Stomach (tissue), 8 donors: ENCODE measurements at regions not wholly inside any gene's neighbourhood (a gene's known extent, or its start where the extent isn't known, plus 50 kb on each side); places are given as distances from the start of the nearest gene placed in this dataset.
"Not testable (repeated sequence)": the region's sequence is repeated elsewhere in the genome, so short reads cannot be mapped to it uniquely, and the experiment has no call there.

Source experiments
- DNase-seq, 2 donors: peaks; one replicate each; pipeline versions ENCODE4 v3.0.0 to v3.0.0-alpha.2; 2013 to 2019
- H3K27ac ChIP-seq, 5 donors: fragments of 200-600 bp in 4 of 5; sonication (generic) in 4 of 5; one replicate each; pipeline ENCODE4 v1.5.1; 2013 to 2019; ENCODE audit warnings: mild to moderate bottlenecking in 1 of 5, moderate library complexity in 1 of 5
- H3K27me3 ChIP-seq, 3 donors: fragments of 200-600 bp; sonication (generic); one replicate each; pipeline ENCODE4 v1.5.1; 2017 to 2019; ENCODE audit warnings: mixed run types in 1 of 3
- H3K36me3 ChIP-seq, 4 donors: fragments of 200-600 bp; sonication (generic); 1 replicate in 3 of 4; 2 replicates in 1 of 4; pipeline ENCODE4 v1.5.1; 2016 to 2019
- H3K4me1 ChIP-seq, 4 donors: fragments of 200-600 bp; sonication (generic); one replicate each; pipeline ENCODE4 v1.5.1; 2016 to 2019
- H3K4me3 ChIP-seq, 4 donors: fragments of 200-600 bp; sonication (generic) in 3 of 4; one replicate each; pipeline ENCODE4 v1.5.1; 2016 to 2019; ENCODE audit warnings: mild to moderate bottlenecking in 1 of 4
- H3K9me3 ChIP-seq, 4 donors: fragments of 200-600 bp; sonication (generic); one replicate each; pipeline ENCODE4 v1.5.1; 2016 to 2019
- EP300 ChIP-seq: sonication (generic); formaldehyde crosslinking; IDR thresholded peaks from one replicate; pipeline ENCODE4 v1.6.1; 2017; ENCODE audit warnings: antibody characterized with exemption
- POLR2A ChIP-seq, 4 donors: fragments of 450-650 bp; IDR thresholded peaks; one replicate each; pipeline ENCODE4 v1.6.1; 2016; ENCODE audit warnings: antibody characterized with exemption in 4 of 4, control low read depth in 2 of 4, mild to moderate bottlenecking in 1 of 4, moderate library complexity in 1 of 4
- POLR2AphosphoS5 ChIP-seq, 3 donors: sonication (generic); formaldehyde crosslinking; IDR thresholded peaks; one replicate each; pipeline ENCODE4 v1.6.1; 2016; ENCODE audit warnings: antibody characterized with exemption in 3 of 3
- WGBS, 5 donors: extraction: QIAGEN DNeasy Blood & Tissue Kit in 3 of 5; methylation state at CpG; one replicate each; pipeline versions ENCODE4 v1.1.5 to v1.1.7; 2013 to 2018; 5-methylcytosine and 5-hydroxymethylcytosine counted together
- intact Hi-C: fragments of 100-400 bp; cut with DNase I; formaldehyde crosslinking; loops from one replicate; pipeline ENCODE4 v1.15.1; 2023; ENCODE audit warnings: low total_unique reads
- TF ChIP-seq, protein P1 (sequence below), 7 experiments: fragments of 450-650 bp in 4 of 7; fragments of 200-600 bp in 3 of 7; sonication (generic) in 3 of 7; IDR thresholded peaks; one replicate each; pipeline ENCODE4 v1.5.1; 2016 to 2019; ENCODE audit warnings: antibody characterized with exemption in 7 of 7, control low read depth in 2 of 7, mild to moderate bottlenecking in 1 of 7
- donor health status: healthy with polysubstance abuse.
- donor health status: Bipolar disorder and iron deficiency.
- donor health status: healthy.

DNA sequence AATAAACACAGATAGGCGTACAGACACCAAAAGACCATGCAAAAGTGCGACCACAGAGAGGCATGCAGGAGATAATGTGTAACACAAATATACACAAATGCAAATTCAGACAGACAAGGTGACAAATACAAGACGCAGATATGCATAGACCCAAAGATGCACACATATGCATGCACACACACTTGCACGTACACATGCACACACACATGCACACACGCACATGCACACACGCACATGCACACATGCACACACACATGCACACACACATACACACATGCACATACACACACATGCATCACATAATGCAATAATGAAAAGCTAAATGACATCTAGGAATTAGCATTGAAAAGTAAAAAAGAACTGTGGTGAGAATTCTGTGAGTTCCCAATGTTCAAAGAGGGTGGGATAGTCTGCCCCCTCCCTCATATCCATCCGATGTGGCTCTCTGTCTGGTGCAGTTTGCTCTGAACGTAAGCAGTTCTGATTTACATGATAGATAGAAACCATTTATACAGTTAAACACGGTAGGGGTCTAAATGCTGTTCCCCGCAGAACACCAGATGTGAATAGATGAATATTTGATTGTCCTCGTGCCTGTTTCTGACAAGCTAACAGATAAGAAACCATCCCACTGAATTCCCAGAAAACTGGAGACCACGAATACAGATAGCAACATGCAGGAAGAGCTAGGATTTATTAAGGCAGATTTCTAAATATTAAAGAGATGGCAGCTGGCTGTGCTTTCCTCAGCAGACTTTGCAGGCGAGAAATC lies 186.1 kb downstream of the TMEM114 start:
- DNase-seq, result no peak
- Histone ChIP-seq H3K27ac (no peak overlapping the region), H3K4me1 (peaks cover 0 to 6% (median 0%) of the 10 kb centered on the region in 4 donors), H3K27me3 (no peaks in the 10 kb centered on the region), H3K9me3 (peaks cover 0 to 5% (median 0%) of the 10 kb centered on the region in 4 donors), H3K36me3 (no peaks in the 10 kb centered on the region), H3K4me3 (no peak overlapping the region)
- 62 to 72% (median 69%) methylated on average over 13 of the region's 13 CpGs for WGBS, 5 donors
- intact Hi-C loops, result no loop called here
- no peak for TF ChIP-seq POLR2A (IDR thresholded peaks at IDR 0.05)
- no peak for TF ChIP-seq POLR2AphosphoS5 (IDR thresholded peaks at IDR 0.05)
- no peak for TF ChIP-seq EP300
- TF ChIP-seq, protein P1, sequence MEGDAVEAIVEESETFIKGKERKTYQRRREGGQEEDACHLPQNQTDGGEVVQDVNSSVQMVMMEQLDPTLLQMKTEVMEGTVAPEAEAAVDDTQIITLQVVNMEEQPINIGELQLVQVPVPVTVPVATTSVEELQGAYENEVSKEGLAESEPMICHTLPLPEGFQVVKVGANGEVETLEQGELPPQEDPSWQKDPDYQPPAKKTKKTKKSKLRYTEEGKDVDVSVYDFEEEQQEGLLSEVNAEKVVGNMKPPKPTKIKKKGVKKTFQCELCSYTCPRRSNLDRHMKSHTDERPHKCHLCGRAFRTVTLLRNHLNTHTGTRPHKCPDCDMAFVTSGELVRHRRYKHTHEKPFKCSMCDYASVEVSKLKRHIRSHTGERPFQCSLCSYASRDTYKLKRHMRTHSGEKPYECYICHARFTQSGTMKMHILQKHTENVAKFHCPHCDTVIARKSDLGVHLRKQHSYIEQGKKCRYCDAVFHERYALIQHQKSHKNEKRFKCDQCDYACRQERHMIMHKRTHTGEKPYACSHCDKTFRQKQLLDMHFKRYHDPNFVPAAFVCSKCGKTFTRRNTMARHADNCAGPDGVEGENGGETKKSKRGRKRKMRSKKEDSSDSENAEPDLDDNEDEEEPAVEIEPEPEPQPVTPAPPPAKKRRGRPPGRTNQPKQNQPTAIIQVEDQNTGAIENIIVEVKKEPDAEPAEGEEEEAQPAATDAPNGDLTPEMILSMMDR (IDR thresholded peaks at IDR 0.05), result no peak

DNA sequence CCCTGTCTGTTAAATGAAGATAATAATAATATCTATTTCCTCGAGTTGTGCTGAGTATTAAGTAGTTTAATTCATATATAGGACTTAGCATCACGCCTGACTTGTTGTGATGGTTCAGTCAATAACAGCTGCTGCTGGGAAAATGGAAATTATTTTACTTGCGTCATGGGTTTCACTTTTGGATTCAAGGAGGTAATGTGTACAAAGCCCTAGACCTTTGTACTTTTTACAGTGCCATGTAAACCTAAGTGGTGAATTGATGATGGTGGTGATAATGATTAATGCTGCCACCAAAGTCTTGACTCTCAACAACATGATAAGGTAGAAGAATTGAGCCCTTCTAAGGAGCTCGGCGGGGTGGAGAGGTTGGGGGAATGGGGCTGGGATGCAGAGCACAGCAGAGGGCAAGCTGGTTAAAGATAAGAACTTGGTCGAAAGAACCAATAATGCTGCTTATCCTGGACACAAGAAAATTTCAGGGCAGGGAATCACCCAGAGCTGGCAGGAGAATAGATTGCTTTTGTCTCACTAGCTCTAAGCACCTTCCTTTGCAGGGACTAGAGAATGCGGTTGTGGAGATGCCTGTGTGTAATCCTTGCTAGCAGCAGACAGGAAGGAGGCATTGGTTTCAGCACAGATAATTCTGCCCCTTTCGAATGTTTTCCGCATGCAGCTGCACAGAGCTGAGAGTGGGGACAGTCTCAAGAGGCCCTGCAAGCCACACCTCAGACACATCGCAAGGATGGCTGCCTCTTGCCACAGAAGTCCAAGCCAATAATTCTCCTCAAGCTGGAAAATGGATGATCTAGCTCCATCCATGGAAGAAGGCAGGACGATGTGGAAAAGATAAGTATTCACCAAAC lies 187.1 kb downstream of the TMEM114 start:
- peaks cover 0 to 6% (median 0%) of the 10 kb centered on the region in 4 donors for H3K4me1 ChIP-seq
- DNase-seq, result peak in 1 of 2 donors; percentile 77
- no peak overlapping the region for H3K27ac ChIP-seq
- 35 to 45% (median 42%) methylated on average over 11 of the region's 11 CpGs for WGBS, 5 donors
- H3K27me3 ChIP-seq, result no peaks in the 10 kb centered on the region
- H3K9me3 ChIP-seq, result peaks cover 0 to 5% (median 0%) of the 10 kb centered on the region in 4 donors
- intact Hi-C loops, result no loop called here
- no peaks in the 10 kb centered on the region for H3K36me3 ChIP-seq
- no peak overlapping the region for H3K4me3 ChIP-seq
- TF ChIP-seq, protein P1 (IDR thresholded peaks at IDR 0.05), result no peak
- TF ChIP-seq POLR2A (IDR thresholded peaks at IDR 0.05), result no peak
- no peak for TF ChIP-seq POLR2AphosphoS5 (IDR thresholded peaks at IDR 0.05)
- no peak for TF ChIP-seq EP300

DNA sequence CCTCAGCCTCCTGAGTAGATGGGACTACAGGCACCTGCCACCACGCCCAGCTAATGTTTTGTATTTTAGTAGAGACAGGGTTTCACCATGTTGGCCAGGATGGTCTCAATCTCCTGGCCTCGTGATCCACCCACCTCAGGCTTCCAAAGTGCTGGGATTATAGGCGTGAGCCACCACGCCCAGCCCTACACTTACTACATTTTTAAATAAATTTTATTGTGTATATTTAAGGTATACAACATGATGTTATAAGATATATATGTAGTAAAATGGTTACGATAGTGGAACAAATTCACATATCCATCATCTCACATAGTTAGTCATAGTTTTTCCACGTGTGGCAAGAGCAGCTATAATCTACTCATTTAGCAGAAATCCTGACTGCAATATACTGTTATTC lies 189.6 kb downstream of the TMEM114 start:
- H3K9me3 ChIP-seq, intact Hi-C loops, DNase-seq, H3K27me3 ChIP-seq, H3K27ac ChIP-seq, H3K4me1 ChIP-seq, H3K36me3 ChIP-seq, H3K4me3 ChIP-seq: not testable (repeated sequence)
- WGBS, 5 donors, result 80 to 86% (median 82%) methylated on average over 6 of the region's 6 CpGs

DNA sequence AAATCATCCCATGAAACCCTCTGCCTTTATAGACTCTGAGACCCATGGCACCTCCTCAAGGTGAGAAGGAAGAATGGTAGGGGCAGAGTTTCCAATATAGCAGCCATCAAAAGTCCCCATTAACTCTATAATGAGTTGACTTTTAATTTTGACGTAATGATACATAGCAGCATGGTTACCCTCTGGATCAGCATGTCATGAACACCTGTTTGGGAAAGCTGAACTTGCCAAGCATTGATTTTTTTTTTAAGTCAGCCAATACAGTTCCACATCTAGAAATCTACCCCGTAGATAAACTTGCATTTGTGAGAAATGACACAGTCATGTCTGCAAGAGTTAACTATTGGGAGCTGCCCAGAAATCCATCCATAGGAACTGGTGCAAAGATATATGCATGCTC lies 191.8 kb downstream of the TMEM114 start:
- Histone ChIP-seq H3K27ac (no peak overlapping the region), H3K27me3 (no peaks in the 10 kb centered on the region), H3K4me3 (no peak overlapping the region), H3K4me1 (peaks cover 0 to 6% (median 0%) of the 10 kb centered on the region in 4 donors), H3K36me3 (no peaks in the 10 kb centered on the region), H3K9me3 (no peaks in the 10 kb centered on the region)
- intact Hi-C loops, result no loop called here
- no peak for DNase-seq
- 80 to 87% (median 82%) methylated on average over 2 of the region's 2 CpGs for WGBS, 5 donors
- no peak for TF ChIP-seq POLR2A (IDR thresholded peaks at IDR 0.05)
- TF ChIP-seq POLR2AphosphoS5 (IDR thresholded peaks at IDR 0.05), result no peak
- TF ChIP-seq EP300, result no peak
- TF ChIP-seq, protein P1 (IDR thresholded peaks at IDR 0.05), result no peak
